ENCODE measurements at regions not wholly inside any gene's neighbourhood (a gene's known extent, or its start where the extent isn't known, plus 50 kb on each side); places are given as distances from the start of the nearest gene placed in this dataset.

GRCh38 chr5:105874316-105874715 is 1796.4 kb downstream of the EFNA5 start:
- TF ChIP-seq FOXP2 (optimal IDR thresholded peaks at IDR 0.05; ENCODE audit: borderline replicate concordance, extremely low read depth, extremely low read length, insufficient read depth) = no peak
- TF ChIP-seq SIN3A (IDR thresholded peaks at IDR 0.05; ENCODE audit: borderline replicate concordance, insufficient read depth, low read length) = no peak
- TF ChIP-seq REST (IDR thresholded peaks at IDR 0.05; ENCODE audit: insufficient read depth in 1 of 2, low read depth in 2 of 2, low read length in 2 of 2) = no peak
- TF ChIP-seq POLR2AphosphoS5 (IDR thresholded peaks at IDR 0.05; ENCODE audit: low read depth, low read length) = no peak

GRCh38 chr5:105872569-105873270 is 1798.0 kb downstream of the EFNA5 start:
- TF ChIP-seq REST (IDR thresholded peaks at IDR 0.05; ENCODE audit: insufficient read depth in 1 of 2, low read depth in 2 of 2, low read length in 2 of 2) = no peak
- no peak for TF ChIP-seq POLR2AphosphoS5 (IDR thresholded peaks at IDR 0.05; ENCODE audit: low read depth, low read length)
- TF ChIP-seq FOXP2 (optimal IDR thresholded peaks at IDR 0.05; ENCODE audit: borderline replicate concordance, extremely low read depth, extremely low read length, insufficient read depth) = no peak
- no peak for TF ChIP-seq SIN3A (IDR thresholded peaks at IDR 0.05; ENCODE audit: borderline replicate concordance, insufficient read depth, low read length)
- no peak for TF ChIP-seq TAF1 (IDR thresholded peaks at IDR 0.05; ENCODE audit: borderline replicate concordance, insufficient read depth, low read length)

- TF ChIP-seq SIN3A (IDR thresholded peaks at IDR 0.05; ENCODE audit: borderline replicate concordance, insufficient read depth, low read length) (no peak), REST (IDR thresholded peaks at IDR 0.05; ENCODE audit: insufficient read depth in 1 of 2, low read depth in 2 of 2, low read length in 2 of 2) (no peak), POLR2AphosphoS5 (IDR thresholded peaks at IDR 0.05; ENCODE audit: low read depth, low read length) (no peak), FOXP2 (optimal IDR thresholded peaks at IDR 0.05; ENCODE audit: borderline replicate concordance, extremely low read depth, extremely low read length, insufficient read depth) (no peak), TAF1 (IDR thresholded peaks at IDR 0.05; ENCODE audit: borderline replicate concordance, insufficient read depth, low read length) (no peak)
These were observed 1802.5 kb downstream of the EFNA5 start for GRCh38 chr5:105868038-105868780.

GRCh38 chr5:105865834-105866233 is 1804.9 kb downstream of the EFNA5 start:
- TF ChIP-seq POLR2AphosphoS5 (IDR thresholded peaks at IDR 0.05; ENCODE audit: low read depth, low read length) (no peak), REST (IDR thresholded peaks at IDR 0.05; ENCODE audit: insufficient read depth in 1 of 2, low read depth in 2 of 2, low read length in 2 of 2) (no peak), FOXP2 (optimal IDR thresholded peaks at IDR 0.05; ENCODE audit: borderline replicate concordance, extremely low read depth, extremely low read length, insufficient read depth) (no peak), TAF1 (IDR thresholded peaks at IDR 0.05; ENCODE audit: borderline replicate concordance, insufficient read depth, low read length) (no peak), SIN3A (IDR thresholded peaks at IDR 0.05; ENCODE audit: borderline replicate concordance, insufficient read depth, low read length) (no peak)

Measured in PFSK-1 (cell line).